ENCODE measurements at regions not wholly inside any gene's neighbourhood (a gene's known extent, or its start where the extent isn't known, plus 50 kb on each side); places are given as distances from the start of the nearest gene placed in this dataset.

- DNase-seq (ENCODE audit: low read depth in 1 of 2, low spot score in 1 of 2), result peak; percentile 29 to 88
- in situ Hi-C loops (cut with HindIII; ENCODE audit: low pct_unique_long_range_greater_than_20kb, low sequenced_read_pairs), result no loop called here
- TF ChIP-seq JUND (IDR thresholded peaks at IDR 0.05; ENCODE audit: low read depth), result no peak
Observed at GRCh38 chr12:92987362-92987761, 58.3 kb upstream of the EEA1 start.

- DNase-seq (ENCODE audit: low read depth in 1 of 2, low spot score in 1 of 2), result no peak
- no peak for TF ChIP-seq JUND (IDR thresholded peaks at IDR 0.05; ENCODE audit: low read depth)
- in situ Hi-C loops (cut with HindIII; ENCODE audit: low pct_unique_long_range_greater_than_20kb, low sequenced_read_pairs), result no loop called here
Observed at GRCh38 chr12:92987846-92988621, 58.9 kb upstream of the EEA1 start.

GRCh38 chr12:92988622-92989130 is 59.6 kb upstream of the EEA1 start:
- no peak for DNase-seq (ENCODE audit: low read depth in 1 of 2, low spot score in 1 of 2)
- in situ Hi-C loops (cut with HindIII; ENCODE audit: low pct_unique_long_range_greater_than_20kb, low sequenced_read_pairs), result no loop called here
- peak; percentile 78 for TF ChIP-seq JUND (IDR thresholded peaks at IDR 0.05; ENCODE audit: low read depth)

GRCh38 chr12:92989715-92990484 is 60.8 kb upstream of the EEA1 start:
- TF ChIP-seq JUND (IDR thresholded peaks at IDR 0.05; ENCODE audit: low read depth), result no peak
- in situ Hi-C loops (cut with HindIII; ENCODE audit: low pct_unique_long_range_greater_than_20kb, low sequenced_read_pairs), result no loop called here
- no peak for DNase-seq (ENCODE audit: low read depth in 1 of 2, low spot score in 1 of 2)

- DNase-seq (ENCODE audit: low read depth in 1 of 2, low spot score in 1 of 2), result no peak
- in situ Hi-C loops (cut with HindIII; ENCODE audit: low pct_unique_long_range_greater_than_20kb, low sequenced_read_pairs), result no loop called here
- TF ChIP-seq JUND (IDR thresholded peaks at IDR 0.05; ENCODE audit: low read depth), result no peak
Observed at GRCh38 chr12:92991134-92991533, 62.0 kb upstream of the EEA1 start.

GRCh38 chr12:92992041-92992440 is 62.9 kb upstream of the EEA1 start:
- no peak for DNase-seq (ENCODE audit: low read depth in 1 of 2, low spot score in 1 of 2)
- TF ChIP-seq JUND (IDR thresholded peaks at IDR 0.05; ENCODE audit: low read depth), result no peak
- in situ Hi-C loops (cut with HindIII; ENCODE audit: low pct_unique_long_range_greater_than_20kb, low sequenced_read_pairs), result no loop called here

GRCh38 chr12:92993259-92993658 is 64.2 kb upstream of the EEA1 start:
- TF ChIP-seq JUND (IDR thresholded peaks at IDR 0.05; ENCODE audit: low read depth), result no peak
- in situ Hi-C loops (cut with HindIII; ENCODE audit: low pct_unique_long_range_greater_than_20kb, low sequenced_read_pairs), result no loop called here
- no peak for DNase-seq (ENCODE audit: low read depth in 1 of 2, low spot score in 1 of 2)

- DNase-seq (ENCODE audit: low read depth in 1 of 2, low spot score in 1 of 2), result no peak
- in situ Hi-C loops (cut with HindIII; ENCODE audit: low pct_unique_long_range_greater_than_20kb, low sequenced_read_pairs), result no loop called here
- TF ChIP-seq JUND (IDR thresholded peaks at IDR 0.05; ENCODE audit: low read depth), result no peak
Observed at GRCh38 chr12:92995258-92995903, 66.3 kb upstream of the EEA1 start.

GRCh38 chr12:93000026-93000425 is 70.9 kb upstream of the EEA1 start:
- no peak for DNase-seq (ENCODE audit: low read depth in 1 of 2, low spot score in 1 of 2)
- in situ Hi-C loops (cut with HindIII; ENCODE audit: low pct_unique_long_range_greater_than_20kb, low sequenced_read_pairs), result no loop called here
- TF ChIP-seq JUND (IDR thresholded peaks at IDR 0.05; ENCODE audit: low read depth), result no peak

GRCh38 chr12:93001407-93001806 is 72.3 kb upstream of the EEA1 start:
- peak in 1 of 2 experiments; percentile 81 for DNase-seq (ENCODE audit: low read depth in 1 of 2, low spot score in 1 of 2)
- peak; percentile 87 for TF ChIP-seq JUND (IDR thresholded peaks at IDR 0.05; ENCODE audit: low read depth)
- in situ Hi-C loops (cut with HindIII; ENCODE audit: low pct_unique_long_range_greater_than_20kb, low sequenced_read_pairs), result no loop called here

- in situ Hi-C loops (cut with HindIII; ENCODE audit: low pct_unique_long_range_greater_than_20kb, low sequenced_read_pairs), result no loop called here
- no peak for DNase-seq (ENCODE audit: low read depth in 1 of 2, low spot score in 1 of 2)
- TF ChIP-seq JUND (IDR thresholded peaks at IDR 0.05; ENCODE audit: low read depth), result no peak
Observed at GRCh38 chr12:93002293-93003054, 73.4 kb upstream of the EEA1 start.

All from T47D (cell line).